Nephron (organoid): ENCODE measurements at regions not wholly inside any gene's neighbourhood (a gene's known extent, or its start where the extent isn't known, plus 50 kb on each side); places are given as distances from the start of the nearest gene placed in this dataset.
A peak's percentile ranks its signal among the peaks of the same experiment; 100 is the strongest.

Experiments used
- H3K27ac Mint-ChIP-seq, 3 experiments: 2 replicates each; pipeline ENCODE4 v1.8.0; 2020; ENCODE audit warnings: mixed read lengths in 3 of 3, mild to moderate bottlenecking in 2 of 3, moderate library complexity in 1 of 3
- H3K27me3 Mint-ChIP-seq: 2 replicates; pipeline ENCODE4 v1.8.0; 2021; ENCODE audit warnings: low read depth, mild to moderate bottlenecking, moderate library complexity, mixed read lengths
- H3K36me3 Mint-ChIP-seq: 2 replicates; pipeline ENCODE4 v1.8.0; 2020; ENCODE audit warnings: low read depth, mixed read lengths
- H3K4me1 Mint-ChIP-seq: 2 replicates; pipeline ENCODE4 v1.8.0; 2020; ENCODE audit warnings: mixed read lengths
- H3K4me3 Mint-ChIP-seq, 3 experiments: 2 replicates each; pipeline ENCODE4 v1.8.0; 2020; ENCODE audit warnings: mild to moderate bottlenecking in 3 of 3, mixed read lengths in 3 of 3, moderate library complexity in 2 of 3
- H3K9me3 Mint-ChIP-seq: 2 replicates; pipeline ENCODE4 v1.8.0; 2020; ENCODE audit warnings: mixed read lengths
- CTCF ChIP-seq, 3 experiments: fragments of 200-600 bp; sonication (generic); IDR thresholded peaks; one replicate each; pipeline ENCODE4 v1.5.0; 2021; ENCODE audit warnings: antibody characterized with exemption in 3 of 3; ENCODE audit not compliant: unreplicated experiment in 3 of 3

- H3K36me3 Mint-ChIP-seq = no peaks in the 10 kb centered on the region
- no peaks in the 10 kb centered on the region for H3K27me3 Mint-ChIP-seq
- no peak for TF ChIP-seq CTCF (IDR thresholded peaks at IDR 0.05; ENCODE audit: unreplicated experiment in 3 of 3)
- H3K27ac Mint-ChIP-seq = peak overlapping the region; percentile 91 to 98 (median 93)
- peaks cover 51% of the 10 kb centered on the region for H3K4me1 Mint-ChIP-seq
- H3K9me3 Mint-ChIP-seq = no peaks in the 10 kb centered on the region
- peak overlapping the region in 2 of 3 experiments; percentile 6 to 16 for H3K4me3 Mint-ChIP-seq
Observed at GRCh38 chr9:13862654-13863053, 451.3 kb downstream of the NFIB start.

- Mint-ChIP-seq H3K27me3 (no peaks in the 10 kb centered on the region), H3K9me3 (no peaks in the 10 kb centered on the region), H3K4me3 (no peak overlapping the region), H3K36me3 (no peaks in the 10 kb centered on the region), H3K4me1 (peaks cover 51% of the 10 kb centered on the region), H3K27ac (peak overlapping the region; percentile 64 to 78 (median 76))
- TF ChIP-seq CTCF (IDR thresholded peaks at IDR 0.05; ENCODE audit: unreplicated experiment in 3 of 3) = no peak
Observed at GRCh38 chr9:13860946-13861640, 452.8 kb downstream of the NFIB start.

- H3K4me1 Mint-ChIP-seq = peaks cover 48% of the 10 kb centered on the region
- H3K9me3 Mint-ChIP-seq = no peaks in the 10 kb centered on the region
- H3K27me3 Mint-ChIP-seq = no peaks in the 10 kb centered on the region
- TF ChIP-seq CTCF (IDR thresholded peaks at IDR 0.05; ENCODE audit: unreplicated experiment in 3 of 3) = no peak
- H3K27ac Mint-ChIP-seq = peak overlapping the region; percentile 64 to 78 (median 76)
- H3K4me3 Mint-ChIP-seq = no peak overlapping the region
- no peaks in the 10 kb centered on the region for H3K36me3 Mint-ChIP-seq
Observed at GRCh38 chr9:13860019-13860418, 453.9 kb downstream of the NFIB start.

- Mint-ChIP-seq H3K27ac (no peak overlapping the region), H3K4me3 (no peak overlapping the region), H3K9me3 (no peaks in the 10 kb centered on the region), H3K4me1 (peaks cover 33% of the 10 kb centered on the region), H3K36me3 (no peaks in the 10 kb centered on the region), H3K27me3 (no peaks in the 10 kb centered on the region)
- no peak for TF ChIP-seq CTCF (IDR thresholded peaks at IDR 0.05; ENCODE audit: unreplicated experiment in 3 of 3)
Observed at GRCh38 chr9:13857521-13857920, 456.4 kb downstream of the NFIB start.

GRCh38 chr9:13847270-13847669 lies 466.7 kb downstream of the NFIB start:
- H3K36me3 Mint-ChIP-seq = no peaks in the 10 kb centered on the region
- H3K27ac Mint-ChIP-seq = no peak overlapping the region
- no peak for TF ChIP-seq CTCF (IDR thresholded peaks at IDR 0.05; ENCODE audit: unreplicated experiment in 3 of 3)
- peaks cover 15% of the 10 kb centered on the region for H3K9me3 Mint-ChIP-seq
- no peaks in the 10 kb centered on the region for H3K27me3 Mint-ChIP-seq
- no peak overlapping the region for H3K4me3 Mint-ChIP-seq
- H3K4me1 Mint-ChIP-seq = peaks cover 17% of the 10 kb centered on the region

- Mint-ChIP-seq H3K27ac (no peak overlapping the region), H3K36me3 (no peaks in the 10 kb centered on the region), H3K9me3 (peaks cover 18% of the 10 kb centered on the region), H3K4me3 (no peak overlapping the region), H3K4me1 (peaks cover 23% of the 10 kb centered on the region), H3K27me3 (no peaks in the 10 kb centered on the region)
- TF ChIP-seq CTCF (IDR thresholded peaks at IDR 0.05; ENCODE audit: unreplicated experiment in 3 of 3) = no peak
Observed at GRCh38 chr9:13845460-13845859, 468.5 kb downstream of the NFIB start.
